ENCODE measurements at regions not wholly inside any gene's neighbourhood (a gene's known extent, or its start where the extent isn't known, plus 50 kb on each side); places are given as distances from the start of the nearest gene placed in this dataset.

- no peak for TF ChIP-seq CTCF (conservative IDR thresholded peaks at IDR 0.05; ENCODE audit: low read depth)
- ChIA-PET POLR2A (ENCODE audit: low non-redundant PET) (no interaction called here), CTCF (no interaction called here)
- no peak overlapping the region for H3K27ac ChIP-seq
- DNase-seq (ENCODE audit: low spot score) = no peak
Measured at GRCh38 chr18:37684183-37684582, 118.6 kb upstream of the CELF4 start.

DNA sequence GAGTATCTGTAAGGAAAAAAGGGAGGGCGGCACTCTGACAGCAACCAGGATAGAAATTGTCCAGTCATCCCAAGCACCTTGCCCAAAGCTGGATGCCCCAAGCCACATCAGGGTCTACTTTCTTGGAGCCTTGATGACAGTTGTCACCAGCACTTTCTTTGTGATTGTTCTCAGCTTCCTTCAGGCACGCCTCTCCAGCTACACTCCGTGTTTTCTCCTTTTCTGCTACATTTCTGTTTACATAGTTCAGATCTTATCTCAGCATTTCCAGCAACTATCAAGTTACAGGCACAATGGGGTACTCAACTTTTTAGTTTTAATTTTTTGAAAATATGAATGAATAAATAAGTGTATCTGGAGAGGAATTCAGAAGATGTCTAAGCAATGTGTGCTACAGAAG lies 115.3 kb upstream of the CELF4 start:
- CTCF ChIA-PET = no interaction called here
- POLR2A ChIA-PET (ENCODE audit: low non-redundant PET) = no interaction called here
- H3K27ac ChIP-seq = no peak overlapping the region
- TF ChIP-seq CTCF (conservative IDR thresholded peaks at IDR 0.05; ENCODE audit: low read depth) = no peak
- DNase-seq (ENCODE audit: low spot score) = no peak

- no peak for TF ChIP-seq CTCF (conservative IDR thresholded peaks at IDR 0.05; ENCODE audit: low read depth)
- POLR2A ChIA-PET (ENCODE audit: low non-redundant PET) = no interaction called here
- H3K27ac ChIP-seq = no peak overlapping the region
- CTCF ChIA-PET = no interaction called here
- DNase-seq (ENCODE audit: low spot score) = no peak
Measured at GRCh38 chr18:37676276-37676675, 110.7 kb upstream of the CELF4 start.

GRCh38 chr18:37675699-37676098 lies 110.1 kb upstream of the CELF4 start:
- DNase-seq (ENCODE audit: low spot score) = no peak
- ChIA-PET POLR2A (ENCODE audit: low non-redundant PET) (no interaction called here), CTCF (no interaction called here)
- H3K27ac ChIP-seq = no peak overlapping the region
- no peak for TF ChIP-seq CTCF (conservative IDR thresholded peaks at IDR 0.05; ENCODE audit: low read depth)

DNA sequence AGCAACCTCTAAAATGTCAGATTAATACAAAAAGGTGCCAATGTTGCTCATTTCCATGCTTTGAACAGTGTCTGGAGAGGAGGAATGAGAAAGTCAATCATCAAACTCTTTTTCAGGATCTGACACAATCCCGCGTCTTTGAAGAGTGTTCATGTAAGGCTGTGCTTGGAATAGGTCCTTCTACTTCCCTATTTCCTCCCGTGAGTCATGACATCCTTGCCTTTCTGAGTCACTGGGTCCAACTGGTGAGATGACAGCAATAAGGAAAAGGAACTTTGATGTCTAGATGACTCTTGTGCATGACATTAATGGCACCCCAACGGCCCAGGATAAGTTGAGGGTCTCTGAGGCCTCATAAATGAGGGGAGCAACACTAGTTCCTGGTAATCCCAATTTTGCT lies 109.0 kb upstream of the CELF4 start:
- POLR2A ChIA-PET (ENCODE audit: low non-redundant PET) = no interaction called here
- CTCF ChIA-PET = no interaction called here
- no peak for DNase-seq (ENCODE audit: low spot score)
- no peak for TF ChIP-seq CTCF (conservative IDR thresholded peaks at IDR 0.05; ENCODE audit: low read depth)
- H3K27ac ChIP-seq = no peak overlapping the region

GRCh38 chr18:37673671-37674070 lies 108.1 kb upstream of the CELF4 start:
- ChIA-PET CTCF (no interaction called here), POLR2A (ENCODE audit: low non-redundant PET) (no interaction called here)
- no peak for TF ChIP-seq CTCF (conservative IDR thresholded peaks at IDR 0.05; ENCODE audit: low read depth)

DNA sequence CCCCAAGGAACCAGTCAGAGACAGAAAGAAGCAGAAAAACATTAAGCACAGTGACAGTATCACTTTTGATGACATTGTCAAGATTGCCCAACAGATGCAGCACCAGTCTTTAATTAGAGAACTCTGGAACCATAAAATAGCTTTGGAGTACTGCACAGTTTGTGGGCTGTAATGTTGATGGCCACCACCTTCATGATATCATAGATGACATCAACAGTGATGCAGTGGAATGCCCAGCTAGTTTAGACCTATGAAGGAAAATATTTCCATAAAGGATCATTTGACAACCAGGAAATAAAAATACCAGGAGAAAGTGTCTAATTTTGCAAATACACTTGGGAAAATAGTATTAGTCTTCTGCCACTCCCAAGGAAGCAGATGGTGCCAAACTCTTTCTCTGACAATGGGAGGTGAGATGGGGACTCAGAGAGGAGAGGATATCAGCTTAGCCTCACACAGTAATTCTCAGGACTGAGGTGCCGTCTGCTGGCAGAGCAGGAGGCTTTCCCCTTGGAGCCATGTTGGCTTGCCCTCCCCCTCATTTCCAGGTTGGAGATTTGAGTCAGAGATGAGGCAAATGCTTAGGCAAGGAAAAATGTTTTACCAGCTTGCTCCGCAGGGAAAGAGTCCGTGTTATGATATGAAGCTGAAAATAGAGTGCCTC lies 107.5 kb upstream of the CELF4 start:
- ChIA-PET CTCF (no interaction called here), POLR2A (ENCODE audit: low non-redundant PET) (no interaction called here)
- TF ChIP-seq CTCF (conservative IDR thresholded peaks at IDR 0.05; ENCODE audit: low read depth) = no peak
- no peak overlapping the region for H3K27ac ChIP-seq
- DNase-seq (ENCODE audit: low spot score) = no peak

More at GRCh38 chr18:37673671-37674070, 108.1 kb upstream of the CELF4 start:
- H3K27ac ChIP-seq = no peak overlapping the region
- DNase-seq (ENCODE audit: low spot score) = no peak

Measured in RWPE1 (cell line).